HG03103 (cell line): ENCODE measurements at regions not wholly inside any gene's neighbourhood (a gene's known extent, or its start where the extent isn't known, plus 50 kb on each side); places are given as distances from the start of the nearest gene placed in this dataset.
"Not testable (repeated sequence)": the region's sequence is repeated elsewhere in the genome, so short reads cannot be mapped to it uniquely, and the experiment has no call there.

ENCODE experiments used
- ATAC-seq: cut with Tn5 transposase; IDR thresholded peaks from one replicate; pipeline ENCODE4 v1.9.1; 2021; ENCODE audit warnings: low read depth; ENCODE audit not compliant: unreplicated experiment

DNA sequence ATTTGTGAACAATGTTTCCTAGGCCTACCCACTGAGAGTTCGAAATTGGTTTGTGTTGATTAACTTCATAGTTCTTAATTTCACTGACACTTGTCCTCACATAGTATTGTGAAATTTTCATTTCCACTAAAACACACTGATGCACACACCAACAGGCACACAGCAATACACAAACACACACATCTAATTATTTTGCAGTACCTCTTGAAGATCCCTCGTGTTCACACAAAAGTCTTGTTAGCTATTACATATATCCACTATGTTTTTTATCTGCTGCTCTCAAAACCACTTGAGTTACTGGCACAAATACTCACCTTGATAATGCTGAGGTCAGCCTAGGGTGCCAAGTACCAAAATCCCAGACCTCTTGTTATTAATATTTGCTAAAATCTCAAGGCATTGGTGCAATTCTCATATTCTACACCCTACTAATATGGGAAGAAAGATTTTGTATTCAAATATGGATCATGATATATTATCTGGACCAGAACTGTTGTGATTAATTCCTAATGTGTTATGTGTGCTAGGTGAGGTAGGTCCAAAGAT is 767.4 kb upstream of the CDH10 start:
- no peak for ATAC-seq

DNA sequence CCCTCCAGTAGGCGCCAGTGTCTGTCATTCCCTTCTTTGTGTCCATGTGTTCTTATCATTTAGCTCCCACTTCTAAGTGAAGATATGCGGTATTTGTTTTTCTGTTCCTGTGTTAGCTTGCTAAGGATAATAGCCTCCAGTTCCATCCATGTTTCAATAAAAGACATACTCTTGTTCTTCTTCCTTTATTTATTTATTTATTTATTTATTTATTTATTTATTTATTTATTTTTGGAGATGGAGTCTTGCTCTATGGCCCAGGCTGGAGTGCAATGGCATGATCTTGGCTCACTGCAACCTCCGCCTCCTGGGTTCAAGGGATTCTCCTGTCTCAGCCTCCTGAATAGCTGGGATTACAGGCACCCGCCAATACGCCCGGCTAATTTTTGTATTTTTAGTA is 762.6 kb upstream of the CDH10 start:
- not testable (repeated sequence) for ATAC-seq

DNA sequence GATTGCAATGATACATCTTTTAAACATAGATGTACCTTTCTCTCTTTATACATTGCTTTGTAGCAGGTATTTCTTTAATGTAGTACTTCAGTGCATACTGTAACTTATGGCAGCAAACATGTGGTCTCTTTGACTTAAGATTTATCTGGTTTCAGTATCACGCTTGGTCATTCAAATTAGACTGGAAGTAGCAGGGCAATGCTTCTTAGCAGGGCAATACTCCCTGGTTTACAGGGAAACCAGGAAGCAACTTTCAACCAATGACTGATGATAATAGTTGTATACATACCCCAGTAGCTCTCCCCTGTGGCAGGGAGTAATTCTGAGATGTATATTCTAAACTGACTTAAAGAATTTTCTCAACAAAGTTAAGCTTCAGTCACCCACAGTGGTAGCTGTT is 761.1 kb upstream of the CDH10 start:
- ATAC-seq = no peak

DNA sequence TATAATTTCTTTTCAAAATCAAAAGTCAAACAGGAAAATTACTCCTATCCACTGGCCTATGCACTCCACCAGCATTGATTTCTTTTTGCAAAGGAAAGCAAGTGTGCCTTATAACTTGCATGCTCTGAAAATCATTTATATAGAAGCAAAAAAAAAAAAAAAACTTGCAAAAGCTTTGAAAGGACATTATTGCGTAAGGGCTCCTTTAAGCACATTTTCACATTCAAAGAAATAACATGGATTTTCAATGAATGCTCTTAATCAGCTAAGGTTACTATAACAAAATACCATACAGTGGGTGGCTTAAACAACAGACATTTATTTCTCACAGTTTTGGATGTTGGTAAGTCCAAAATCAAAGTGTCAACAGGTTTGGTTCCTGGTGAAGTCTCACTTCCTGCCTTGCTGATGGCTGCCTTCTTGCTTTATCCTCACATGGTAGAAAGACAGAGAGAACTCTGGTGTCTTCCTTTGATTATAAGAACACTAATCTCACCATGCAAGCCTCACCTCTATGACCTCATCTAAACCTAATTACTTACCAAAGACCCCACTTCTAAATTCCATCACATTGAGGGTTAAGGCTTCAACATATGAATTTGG is 755.2 kb upstream of the CDH10 start:
- ATAC-seq = no peak

DNA sequence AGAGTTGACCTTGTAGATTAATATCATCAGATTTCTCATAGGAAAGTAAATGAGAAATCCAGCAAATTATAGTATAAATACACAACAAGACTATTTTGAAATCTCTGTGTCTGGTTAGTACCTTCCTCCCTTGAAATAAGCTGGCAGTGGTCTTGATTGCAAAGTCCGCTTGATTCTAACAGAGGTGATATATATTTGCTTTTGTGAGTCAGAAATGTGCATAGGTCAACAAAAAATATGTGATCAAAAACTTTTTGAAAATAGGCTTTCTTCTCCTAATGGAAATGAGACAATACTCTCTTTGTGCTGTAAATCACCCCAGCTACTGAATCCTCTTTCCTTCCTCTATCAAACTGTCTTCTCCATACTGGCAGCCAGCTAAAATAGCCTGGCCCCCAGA is 749.2 kb upstream of the CDH10 start:
- no peak for ATAC-seq

DNA sequence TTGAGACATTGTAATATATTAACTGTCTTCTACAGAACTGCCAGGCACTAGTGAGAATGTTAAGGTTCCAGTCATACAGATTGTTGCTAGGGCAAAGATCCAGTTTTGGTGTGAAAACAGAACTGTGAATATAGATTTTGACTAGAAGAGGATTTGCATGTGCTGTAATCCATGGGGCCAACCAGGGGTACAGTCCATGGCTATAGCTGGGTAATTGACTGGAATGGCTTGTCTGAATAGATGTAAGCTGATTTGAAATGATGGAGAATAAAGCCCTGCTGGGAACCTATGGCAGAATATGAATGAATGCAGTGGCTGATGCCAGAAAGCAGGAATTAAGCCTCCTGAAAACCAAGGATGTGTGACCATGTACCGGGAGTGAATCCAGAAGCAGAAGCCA is 748.5 kb upstream of the CDH10 start:
- ATAC-seq = no peak

DNA sequence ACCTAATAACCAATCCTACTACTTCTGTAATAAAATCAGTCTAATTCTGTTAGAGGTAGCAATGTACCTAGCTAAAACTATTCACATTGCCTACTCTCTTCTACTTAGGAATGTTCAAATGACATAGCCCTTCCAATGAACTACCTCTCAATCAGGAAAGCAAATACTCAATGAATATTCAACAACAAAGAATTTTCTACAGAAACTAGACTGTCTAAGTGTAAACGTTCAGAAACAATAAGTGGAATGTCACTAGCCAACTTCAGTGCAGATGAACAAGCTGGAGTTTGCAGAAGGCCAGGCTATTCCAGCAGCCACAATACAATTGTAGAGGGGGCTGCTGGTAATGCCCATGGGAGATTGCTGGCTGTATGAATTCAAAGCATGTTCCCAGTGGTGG is 743.2 kb upstream of the CDH10 start:
- no peak for ATAC-seq

DNA sequence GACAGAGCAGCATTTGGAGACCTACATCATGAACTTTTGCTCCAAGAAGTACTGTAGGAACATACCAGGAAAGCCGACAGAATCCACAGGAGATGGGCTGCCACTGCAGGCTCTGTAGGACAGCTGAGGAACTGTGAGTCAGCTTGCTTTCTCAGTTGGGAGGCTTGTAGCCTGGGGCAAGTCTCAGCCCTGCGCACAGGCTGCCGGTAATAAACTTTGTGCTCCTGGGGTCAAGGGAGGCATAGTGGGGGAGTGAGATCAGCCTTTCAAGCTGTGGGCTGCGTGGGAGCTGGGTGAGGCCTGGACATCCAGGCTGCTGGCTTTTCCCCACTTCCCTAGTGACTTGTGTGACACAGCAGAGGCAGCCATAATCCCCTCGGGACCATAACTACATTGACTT is 718.0 kb upstream of the CDH10 start:
- no peak for ATAC-seq

DNA sequence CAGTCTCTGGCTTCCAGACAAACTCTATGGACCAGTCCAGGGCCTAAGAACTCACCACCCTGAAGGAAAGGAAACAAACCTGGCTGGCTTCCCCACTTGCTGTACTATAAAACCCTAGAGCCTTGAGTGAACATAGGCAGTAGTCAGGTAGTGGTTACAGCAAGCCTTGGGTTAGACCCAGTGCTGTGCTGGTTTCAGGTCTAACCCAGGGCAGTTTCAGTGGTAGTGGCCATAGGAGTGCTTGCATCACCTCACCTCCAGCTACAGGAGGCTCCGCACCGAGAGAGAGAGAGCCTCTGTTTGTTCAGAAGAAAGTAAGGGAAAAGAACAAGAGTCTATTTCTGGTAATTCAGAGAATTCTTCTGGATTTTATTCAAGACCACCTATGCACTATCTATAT is 714.1 kb upstream of the CDH10 start:
- ATAC-seq = no peak

DNA sequence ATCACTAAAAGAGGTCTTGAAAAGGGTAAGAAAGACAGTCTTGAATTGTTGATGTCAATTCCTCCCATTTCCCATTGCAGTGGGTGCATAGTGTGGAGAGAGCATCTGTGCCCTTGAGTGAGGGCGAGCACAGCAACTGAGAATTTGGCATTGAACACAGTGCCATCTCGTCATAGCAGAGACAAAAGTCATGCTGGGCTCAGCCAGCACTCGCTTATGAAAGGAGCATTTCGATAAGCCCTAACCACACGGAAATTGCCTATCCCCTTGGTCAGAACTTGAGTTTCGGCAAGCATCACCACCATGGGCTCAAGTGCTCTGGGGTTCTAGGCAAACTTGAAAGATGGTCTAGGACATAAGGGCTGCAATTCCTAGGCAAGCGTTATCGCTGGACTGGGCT is 712.8 kb upstream of the CDH10 start:
- no peak for ATAC-seq

DNA sequence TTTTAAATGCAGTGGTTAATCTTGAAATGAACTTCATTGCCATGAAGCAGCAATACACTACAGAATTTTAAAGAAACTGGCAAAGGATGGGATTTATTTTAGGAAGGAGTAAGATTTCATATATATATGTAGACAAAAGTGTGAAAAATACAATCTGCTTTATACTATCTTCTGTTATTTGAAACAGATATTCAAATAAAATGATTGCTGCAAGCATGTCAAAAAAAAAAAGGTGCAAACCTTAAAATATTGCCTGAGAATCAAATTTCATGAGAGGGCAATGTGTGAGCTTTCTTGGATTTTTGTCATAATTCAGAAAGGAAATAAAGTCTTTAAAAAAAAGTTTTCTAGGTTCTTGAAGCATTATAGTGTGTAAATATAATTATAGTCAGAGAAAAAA is 705.0 kb upstream of the CDH10 start:
- no peak for ATAC-seq

DNA sequence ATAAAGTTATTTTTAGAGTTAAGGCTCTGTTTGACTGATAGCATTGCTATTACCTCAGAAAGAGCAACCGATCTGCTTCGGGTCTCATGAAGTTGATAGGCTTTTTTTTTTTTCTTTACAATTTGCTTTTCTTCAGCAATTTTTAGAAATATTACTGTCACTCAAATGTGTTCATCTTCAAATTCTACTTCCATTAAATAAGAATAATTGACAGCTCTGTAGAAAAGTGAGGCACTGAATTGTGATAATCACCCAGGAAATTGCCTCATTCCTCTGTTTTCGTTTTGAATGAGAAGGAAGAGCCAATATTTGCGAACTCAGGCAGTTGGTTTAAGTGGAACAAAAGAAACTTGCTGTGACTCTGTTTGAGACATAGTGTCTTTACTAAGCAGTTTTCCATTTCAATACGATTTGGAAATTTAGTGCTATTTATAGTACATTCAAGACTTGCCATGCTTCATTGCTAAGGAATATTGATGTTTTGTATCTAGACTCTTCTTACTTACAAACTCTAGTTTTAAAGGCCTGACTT is 700.5 kb upstream of the CDH10 start:
- ATAC-seq = no peak

DNA sequence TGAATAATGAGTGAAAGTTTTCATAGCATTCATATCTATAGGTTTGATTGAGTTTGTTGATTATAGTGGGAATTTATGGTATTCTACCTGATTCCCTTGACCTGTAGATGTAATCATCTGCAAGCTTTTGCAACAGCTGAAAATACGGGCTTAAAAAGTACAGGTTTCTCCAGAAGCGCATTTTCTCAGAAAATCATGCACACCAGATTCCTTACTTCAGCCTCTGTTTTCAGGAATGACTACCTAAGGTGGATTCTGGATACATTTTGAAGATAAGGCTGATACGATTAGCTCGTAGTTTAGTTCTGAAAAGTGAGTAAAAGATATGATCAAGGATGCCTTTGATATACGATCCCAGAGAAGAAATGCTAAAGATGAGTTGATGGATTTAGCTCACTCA is 694.8 kb upstream of the CDH10 start:
- ATAC-seq = no peak

DNA sequence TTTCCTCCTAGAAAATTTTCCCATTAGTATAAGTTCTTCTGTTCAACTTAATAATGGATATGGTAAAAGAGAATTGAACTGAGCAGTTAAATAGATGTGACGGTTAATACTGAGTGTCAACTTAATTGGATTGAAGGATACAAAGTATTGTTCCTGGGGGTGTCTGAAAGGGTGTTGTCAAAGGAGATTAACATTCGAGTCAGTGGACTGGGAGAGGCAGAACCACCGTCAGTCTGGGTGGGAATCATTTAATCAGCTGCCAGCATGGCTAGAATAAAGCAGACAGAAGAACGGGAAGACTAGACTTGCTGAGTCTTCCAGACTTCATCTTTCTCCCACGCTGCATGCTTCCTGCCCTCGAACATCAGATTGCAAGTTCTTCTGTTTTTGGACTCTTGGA is 689.6 kb upstream of the CDH10 start:
- ATAC-seq = no peak

DNA sequence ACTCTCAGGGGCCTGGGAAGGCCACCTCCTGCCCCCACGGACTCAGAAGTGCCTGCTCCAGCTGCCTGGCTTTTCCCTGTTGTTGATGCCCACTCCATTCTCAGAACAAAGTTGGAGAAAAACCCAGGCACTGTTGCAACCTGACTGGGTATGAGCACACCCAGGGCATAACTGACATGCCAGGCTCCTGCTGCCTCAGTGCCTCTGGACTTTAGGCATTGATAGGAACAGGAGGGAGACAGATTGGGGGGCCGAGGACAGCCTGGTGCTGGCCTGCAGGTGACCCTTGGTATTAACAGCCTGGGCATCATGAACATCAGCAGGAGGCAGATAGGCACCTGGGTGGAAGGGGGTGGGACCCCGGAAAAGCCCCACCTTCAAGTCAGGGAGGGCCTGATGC is 685.9 kb upstream of the CDH10 start:
- no peak for ATAC-seq

DNA sequence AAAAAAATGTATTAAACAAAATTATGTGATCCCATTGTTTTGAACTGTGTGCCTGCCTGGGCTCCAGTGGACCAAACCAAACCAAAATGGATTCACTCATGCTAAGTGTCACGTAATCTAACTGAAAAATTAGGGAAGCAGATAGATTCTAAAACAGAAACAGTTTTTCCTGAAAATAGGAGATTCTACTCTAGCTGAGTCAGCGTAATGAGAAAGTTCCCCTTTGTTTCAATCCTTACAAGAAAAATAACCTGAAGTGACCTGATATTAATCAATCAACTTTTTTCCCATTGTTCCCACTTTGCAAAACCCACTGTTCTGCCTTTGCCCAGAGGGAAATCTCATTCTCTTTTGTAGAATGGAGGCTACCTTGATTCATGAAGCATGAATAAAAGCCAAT is 682.4 kb upstream of the CDH10 start:
- ATAC-seq = no peak

DNA sequence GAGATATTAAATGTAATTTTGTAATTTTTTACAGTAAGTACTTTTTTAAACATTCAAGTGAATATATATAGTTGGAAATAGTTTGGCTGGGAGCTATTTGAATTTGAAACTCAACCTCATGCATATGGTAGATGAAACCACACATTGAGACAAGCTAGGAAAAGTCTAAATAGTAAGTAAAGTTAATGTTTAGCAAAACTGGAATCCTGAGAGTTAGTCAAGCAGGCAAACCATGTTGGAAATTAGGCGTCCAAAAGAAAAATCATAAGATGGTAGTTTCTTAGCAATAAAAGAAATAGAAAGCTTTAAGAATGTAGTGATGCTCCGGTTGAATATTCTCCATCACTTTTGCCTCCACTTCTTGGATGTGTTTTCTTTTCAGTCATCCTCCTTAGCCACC is 657.1 kb upstream of the CDH10 start:
- ATAC-seq = no peak

DNA sequence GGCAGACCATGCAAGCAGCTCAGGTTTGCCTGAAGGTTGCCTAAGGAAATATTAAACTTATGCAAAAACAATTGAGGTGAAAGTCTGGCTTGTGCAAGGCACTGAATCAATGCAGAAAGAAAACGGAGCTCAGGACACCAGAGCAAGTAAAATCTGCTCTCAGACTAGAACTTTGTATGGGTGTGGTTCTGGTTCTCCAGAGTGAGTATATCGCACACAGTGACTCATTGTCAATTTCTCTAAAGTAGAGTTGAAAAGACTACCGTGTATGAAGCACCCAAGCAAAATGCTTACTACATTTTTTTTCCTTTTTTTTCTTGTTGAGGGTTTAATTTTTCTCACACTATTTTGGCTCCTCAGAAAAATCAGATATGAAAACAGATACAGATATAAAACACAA is 650.3 kb upstream of the CDH10 start:
- ATAC-seq = no peak

DNA sequence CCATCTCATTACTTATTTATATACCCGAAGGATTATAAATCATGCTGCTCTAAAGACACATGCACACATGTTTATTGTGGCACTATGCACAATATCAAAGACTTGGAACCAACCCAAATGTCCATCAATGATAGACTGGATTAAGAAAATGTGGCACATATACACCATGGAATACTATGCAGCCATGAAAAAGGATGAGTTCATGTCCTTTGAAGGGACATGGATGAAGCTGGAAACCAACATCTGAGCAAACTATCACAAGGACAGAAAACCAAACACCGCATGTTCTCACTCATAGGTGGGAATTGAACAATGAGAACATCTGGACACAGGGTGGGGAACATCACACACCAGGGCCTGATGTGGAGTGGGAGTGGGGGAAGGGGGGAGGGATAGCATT is 645.0 kb upstream of the CDH10 start:
- not testable (repeated sequence) for ATAC-seq

DNA sequence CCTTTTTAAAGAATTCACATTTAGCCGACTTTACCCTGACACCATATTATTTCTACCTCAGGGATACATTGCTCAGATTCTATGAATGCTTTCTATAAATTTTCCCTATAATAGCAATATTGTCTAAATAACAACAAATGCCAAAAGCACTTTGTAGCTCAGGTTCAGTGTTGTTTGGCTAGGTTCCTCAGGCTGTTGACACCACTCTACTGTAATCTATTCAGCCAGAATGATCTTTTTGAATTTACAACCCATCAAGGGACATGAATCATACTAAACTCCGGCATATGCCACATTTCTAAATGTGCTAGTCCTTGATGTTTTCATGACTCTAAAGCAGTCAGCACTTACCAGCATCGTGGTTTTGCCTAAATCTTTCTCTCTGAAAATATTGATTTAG is 641.5 kb upstream of the CDH10 start:
- no peak for ATAC-seq

DNA sequence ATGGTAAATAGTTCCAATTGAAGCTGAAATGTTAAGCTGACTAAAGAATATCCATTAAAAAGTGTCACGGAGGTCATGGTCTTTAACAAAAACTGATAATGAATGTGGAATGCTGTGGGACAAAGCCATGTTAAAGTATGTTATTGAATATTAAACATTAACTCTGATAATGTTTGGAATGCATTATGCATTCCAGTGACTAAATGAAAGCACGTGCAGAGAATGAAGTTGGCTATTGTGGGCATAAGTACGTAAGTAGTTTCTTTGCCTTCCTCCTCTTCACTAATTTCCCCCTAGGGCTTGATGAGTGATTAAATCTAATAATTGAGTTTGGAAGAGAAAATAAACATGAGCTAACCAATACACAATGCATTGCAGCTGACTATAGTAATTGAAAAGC is 640.4 kb upstream of the CDH10 start:
- no peak for ATAC-seq

DNA sequence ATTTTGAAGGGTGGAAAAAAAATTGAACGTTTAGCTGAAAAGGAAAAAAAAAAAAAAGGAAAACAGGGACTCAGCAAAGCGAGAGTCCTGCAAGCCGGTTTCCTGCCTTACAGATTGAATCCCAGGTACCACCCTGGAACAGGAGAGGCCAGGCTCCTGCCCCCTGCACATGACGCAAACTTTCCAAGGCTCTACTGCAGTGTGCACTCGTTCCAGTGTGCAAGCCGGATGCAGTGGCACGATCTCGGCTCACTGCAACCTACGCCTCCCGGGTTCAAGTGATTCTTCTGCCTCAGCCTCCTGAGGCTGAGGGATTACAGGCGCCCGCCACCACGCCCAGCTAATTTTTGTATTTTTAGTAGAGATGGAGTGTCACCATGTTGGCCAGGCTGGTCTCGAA is 618.7 kb upstream of the CDH10 start:
- ATAC-seq = not testable (repeated sequence)

DNA sequence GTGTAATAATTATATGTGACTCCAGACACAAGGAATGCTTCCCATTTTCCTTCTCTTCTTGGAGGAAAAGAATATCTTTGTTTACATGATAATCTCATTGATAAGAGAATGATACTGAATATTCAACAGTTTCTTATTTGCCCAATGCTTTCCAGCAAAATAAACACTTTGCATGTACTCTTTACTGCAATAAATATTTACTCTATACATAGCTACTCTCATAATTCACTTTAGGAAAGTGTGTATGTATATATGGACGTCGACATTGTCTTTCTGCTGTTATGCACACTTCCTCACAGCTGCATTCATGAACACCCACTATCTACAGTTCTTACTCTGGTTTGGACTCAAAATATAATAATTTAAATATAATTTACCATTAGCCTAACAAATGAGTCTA is 617.4 kb upstream of the CDH10 start:
- ATAC-seq = no peak
